NK-92 (cell line): ENCODE measurements at regions not wholly inside any gene's neighbourhood (a gene's known extent, or its start where the extent isn't known, plus 50 kb on each side); places are given as distances from the start of the nearest gene placed in this dataset.

Experiments used
- DNase-seq: peaks from one replicate; lab custom pipeline; 2025; ENCODE audit not compliant: unreplicated experiment; lab: John Stamatoyannopoulos, UW

DNA sequence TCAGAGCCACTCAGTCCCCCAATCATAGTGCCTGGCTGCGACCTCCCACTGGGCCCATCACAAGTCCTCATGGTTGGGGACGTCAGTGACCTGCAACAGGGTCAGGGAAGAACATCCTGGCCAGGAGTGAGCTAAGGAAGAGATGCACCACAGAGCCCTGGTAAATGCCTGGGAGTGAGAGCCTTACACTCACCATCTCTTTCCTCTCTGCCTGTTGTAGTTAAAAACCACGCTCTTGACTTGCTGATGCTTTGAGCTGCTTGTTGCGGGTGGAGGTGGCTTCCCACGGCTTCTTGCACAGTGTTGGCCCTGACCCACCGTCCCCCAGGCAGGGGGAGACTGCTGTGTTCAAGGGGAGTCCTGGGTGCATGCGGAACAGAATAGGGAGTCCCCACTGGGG, 91.1 kb upstream of the RGMA start:
- DNase-seq: no peak

DNA sequence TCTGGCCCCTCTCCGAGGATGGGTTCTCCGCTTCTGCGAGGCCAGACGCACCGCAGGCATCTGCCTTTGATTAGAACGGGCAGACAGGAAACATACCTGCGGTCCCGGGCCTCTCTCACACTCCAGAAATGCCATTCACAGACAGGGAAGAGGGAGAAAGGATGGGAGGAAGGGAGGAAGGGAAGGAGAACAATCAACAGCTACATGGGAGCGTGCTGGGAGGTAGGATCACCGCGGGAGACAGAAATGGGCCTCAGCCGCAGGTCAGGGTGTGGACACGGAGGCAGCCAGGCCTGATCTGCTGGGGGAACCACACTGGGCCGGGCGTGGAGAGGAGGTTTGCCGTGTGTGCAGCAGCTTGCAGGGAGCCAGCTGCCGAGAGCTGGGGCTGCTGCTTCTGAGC, 90.7 kb upstream of the RGMA start:
- no peak for DNase-seq

DNA sequence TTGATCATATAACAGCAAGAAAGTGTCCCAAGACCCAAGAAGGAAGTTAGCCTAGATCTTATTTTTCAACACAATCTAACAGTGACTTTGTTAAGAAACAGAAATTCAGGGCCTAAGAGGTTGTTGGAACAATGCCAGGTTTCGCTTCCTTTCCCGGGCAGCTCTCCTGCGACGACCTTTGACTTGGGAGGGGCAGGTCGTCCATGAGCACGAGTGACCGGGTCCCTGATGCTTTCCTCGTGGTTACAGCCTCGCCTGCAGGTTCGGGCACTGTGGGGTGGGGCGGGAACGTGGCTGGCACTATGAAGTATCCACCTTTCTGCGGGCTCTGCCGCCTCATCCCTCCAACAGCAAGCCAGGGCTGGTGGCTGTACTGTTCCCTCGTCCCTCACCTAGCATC, 90.1 kb upstream of the RGMA start:
- no peak for DNase-seq

DNA sequence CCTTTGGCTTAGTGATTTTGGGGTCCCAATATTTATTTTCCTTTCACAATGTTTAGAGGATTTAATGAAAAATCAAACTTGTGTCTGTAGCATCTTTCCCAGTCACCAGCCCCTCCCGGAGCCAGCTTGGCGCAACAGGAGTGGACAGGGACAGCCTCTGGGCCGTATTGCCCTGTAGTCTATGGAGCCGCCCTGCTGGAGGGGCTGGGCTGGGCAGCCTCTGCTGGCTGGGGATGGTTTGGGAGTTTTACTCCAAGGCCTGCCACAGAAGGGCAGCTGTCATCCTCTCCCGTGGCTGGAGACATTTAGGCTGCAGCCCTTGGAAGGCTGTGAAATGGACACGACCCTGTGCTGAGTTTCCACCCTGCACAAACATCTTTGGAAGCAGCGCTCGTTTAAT, 89.4 kb upstream of the RGMA start:
- no peak for DNase-seq

DNA sequence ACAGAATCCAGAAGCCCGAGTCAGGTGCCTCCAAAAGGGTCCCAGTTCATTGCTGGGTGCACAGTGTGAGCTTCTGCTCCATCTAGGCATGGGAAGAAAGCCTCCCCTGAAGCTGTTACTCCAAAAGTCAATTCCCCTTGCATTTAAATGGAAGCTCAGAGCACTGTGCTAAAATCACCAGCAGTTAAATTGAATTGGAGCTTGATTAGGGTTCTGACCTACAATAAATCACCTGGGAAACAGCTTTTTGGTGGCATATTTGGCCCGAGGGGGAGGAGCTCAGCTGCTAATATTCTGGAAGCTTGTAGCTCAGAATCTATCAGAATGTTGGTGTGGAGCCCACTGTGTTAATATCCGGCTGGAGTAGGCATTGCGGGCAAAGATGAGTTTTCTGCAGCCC, 87.1 kb upstream of the RGMA start:
- no peak for DNase-seq

DNA sequence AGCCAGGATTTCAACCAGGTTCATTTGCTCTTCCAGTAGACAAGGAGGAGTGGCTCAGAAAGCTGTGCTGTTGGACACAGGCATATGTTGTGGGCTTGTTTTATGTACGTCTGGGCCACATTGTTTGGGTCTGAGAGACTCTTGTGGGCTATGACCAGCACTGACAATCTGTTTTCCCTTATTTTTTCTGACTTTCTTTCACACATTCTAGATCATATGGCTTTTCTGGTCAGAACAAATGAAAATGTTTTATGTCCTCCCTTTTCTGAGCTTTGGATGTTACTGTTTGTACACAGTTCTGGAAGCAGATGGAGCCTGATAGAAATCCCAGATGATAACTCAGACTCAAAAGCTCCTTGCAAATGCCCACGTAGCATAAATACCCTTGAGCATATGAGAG, 85.8 kb upstream of the RGMA start:
- no peak for DNase-seq

DNA sequence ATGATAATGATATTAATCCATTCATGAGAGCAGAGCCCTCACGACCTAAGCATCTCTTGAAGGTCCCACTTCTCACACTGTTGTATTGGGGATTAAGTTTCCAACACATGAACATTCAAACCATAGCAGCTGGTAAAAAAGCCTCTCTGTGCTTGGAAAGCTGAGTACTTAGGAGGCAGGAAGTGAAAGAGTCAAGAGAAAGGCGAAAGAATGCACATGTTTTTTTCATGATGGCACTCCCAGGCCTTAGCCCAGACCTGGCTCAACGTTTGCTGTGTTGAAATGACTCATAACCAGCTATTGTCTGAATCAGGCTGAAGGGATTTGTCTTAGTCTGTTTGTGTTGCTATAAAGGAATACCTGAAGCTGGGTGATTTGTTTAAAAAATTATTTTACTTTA, 84.4 kb upstream of the RGMA start:
- no peak for DNase-seq

DNA sequence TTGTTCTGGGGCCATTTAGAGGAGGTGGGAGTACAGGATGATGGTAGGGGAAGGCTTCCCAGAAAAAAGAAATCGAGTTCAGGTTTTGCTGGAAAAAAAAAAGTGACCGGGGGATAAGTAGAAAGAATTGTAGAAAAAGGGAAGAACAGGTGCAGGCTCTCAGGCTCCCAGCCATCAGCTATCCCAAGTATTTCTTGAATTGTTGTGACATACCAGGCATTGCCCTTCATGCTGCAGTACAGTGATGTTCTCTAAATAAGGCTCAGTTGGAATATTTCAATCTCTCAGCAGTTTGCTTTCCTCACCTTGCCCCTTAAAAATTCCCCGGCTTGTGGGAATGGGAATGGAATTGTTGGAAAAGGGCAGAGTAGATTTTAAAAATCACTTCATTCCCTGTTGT, 82.5 kb upstream of the RGMA start:
- DNase-seq: no peak

GRCh38 chr15:93170329-93170728, 81.3 kb upstream of the RGMA start:
- DNase-seq: no peak

DNA sequence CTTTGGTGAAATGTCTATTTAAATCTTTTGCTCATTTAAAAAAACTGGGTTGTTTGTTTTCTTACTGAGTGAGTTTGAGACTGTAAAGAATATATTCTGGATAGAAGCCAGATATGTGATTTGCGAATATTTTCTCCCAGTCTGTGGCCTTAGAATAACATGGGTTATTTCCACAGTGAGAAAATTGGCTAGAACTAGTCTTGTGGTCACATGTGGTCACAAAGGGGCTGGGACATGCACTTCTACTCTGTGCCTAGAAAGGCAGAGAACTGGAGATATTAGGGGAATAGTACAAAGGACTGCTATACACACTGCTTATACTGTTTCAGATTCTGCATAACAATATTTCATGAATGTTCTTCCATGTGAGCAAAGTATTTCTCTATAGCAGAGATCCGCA, 79.9 kb upstream of the RGMA start:
- DNase-seq: no peak

DNA sequence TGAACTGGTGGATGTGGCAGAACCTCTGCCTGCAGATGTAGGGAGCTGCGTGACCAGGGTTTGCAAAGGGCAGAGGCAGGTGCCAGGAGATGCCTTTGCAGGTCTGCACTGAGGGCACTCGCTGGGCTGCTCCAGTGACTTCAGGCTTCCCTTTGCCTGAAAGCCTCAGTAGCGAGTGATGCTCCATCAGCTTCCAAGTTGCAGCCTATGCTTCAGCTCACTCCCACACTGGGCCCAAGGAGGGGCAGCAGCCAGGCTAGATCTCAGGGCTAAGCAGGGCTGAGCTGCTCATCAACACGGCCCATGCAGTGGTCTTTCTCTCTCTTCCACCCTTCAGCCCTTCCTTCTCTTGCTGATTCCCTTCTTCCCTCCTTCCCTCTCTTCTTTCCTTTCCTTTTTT, 78.3 kb upstream of the RGMA start:
- DNase-seq: no peak

- DNase-seq: no peak
Observed at GRCh38 chr15:93166675-93167074, 77.7 kb upstream of the RGMA start.

- no peak for DNase-seq
Observed at GRCh38 chr15:93165734-93166470, 76.9 kb upstream of the RGMA start.

DNA sequence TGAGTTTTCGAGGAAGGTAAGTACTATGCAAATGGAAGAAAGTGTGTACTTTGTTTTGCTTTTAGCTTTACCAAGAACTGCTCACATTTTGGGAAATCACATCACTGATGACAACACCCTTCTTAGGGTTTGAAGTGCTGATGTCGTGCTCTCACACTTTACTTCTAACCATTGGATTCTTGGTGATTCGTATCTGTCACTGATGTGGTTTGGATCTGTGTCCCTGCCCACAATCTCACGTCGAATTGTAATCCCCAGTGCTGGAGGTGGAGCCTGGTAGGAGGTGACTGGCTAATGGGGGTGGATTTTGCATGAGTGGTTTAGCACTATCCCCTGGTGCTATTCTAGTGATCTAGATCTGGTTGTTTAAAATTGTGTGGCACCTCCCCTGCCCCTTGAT, 75.4 kb upstream of the RGMA start:
- DNase-seq: no peak

DNA sequence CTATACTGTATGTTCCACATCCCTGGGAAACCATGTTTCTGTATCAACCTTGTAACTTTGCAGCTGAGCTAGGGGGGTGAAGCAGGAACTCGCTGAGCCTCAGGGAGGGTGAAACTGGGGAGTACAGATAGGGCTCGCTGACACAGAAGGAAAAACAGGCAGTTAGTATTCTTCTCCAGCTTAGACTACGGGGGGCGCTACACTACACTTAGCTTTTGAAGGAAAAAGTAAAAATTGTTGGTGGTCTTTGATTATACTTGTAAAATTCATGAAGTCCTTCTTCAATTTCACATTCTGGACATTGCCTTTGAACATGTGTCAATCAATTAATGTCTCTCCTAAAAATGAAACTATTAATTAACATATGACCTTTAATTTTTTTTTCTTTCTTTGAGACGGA, 73.5 kb upstream of the RGMA start:
- no peak for DNase-seq

GRCh38 chr15:93159930-93160329, 70.9 kb upstream of the RGMA start:
- no peak for DNase-seq

DNA sequence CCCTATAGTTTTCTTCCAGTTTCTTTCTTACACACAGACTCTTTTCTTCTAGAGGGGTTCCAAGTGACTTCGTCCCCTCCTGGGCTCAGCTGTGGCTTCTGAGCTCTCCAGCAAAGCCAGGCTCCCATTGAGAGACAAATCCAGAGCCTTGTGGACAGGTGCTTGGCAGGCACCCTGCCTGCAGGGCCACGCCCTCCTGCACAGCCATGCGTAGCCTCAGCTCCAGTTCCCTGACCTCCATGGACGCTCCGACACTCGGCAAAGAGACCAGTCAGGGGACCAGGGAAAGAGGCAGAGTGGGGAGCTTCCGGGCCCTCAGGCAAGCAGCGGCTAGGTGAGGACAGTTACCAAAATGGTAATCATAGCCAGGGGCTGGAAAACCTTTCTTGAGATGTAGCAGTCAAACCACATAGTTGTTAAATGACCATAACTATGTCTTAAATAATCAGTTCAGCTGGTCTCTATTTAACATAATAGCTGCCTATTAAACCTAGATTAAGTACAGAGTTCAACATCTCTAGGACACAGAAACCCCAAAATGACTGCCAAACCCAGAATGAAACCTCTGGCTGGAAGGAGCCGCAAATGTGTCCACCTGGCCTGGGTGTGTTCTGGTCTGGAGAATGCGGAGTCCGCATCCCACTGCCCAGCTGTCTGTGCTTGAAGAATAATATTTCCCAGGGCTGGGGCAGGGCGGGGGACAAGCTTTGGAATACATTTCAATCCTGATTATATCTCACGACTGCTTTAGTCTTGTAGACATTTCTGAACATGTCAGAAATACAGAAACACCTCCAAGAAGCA, 69.3 kb upstream of the RGMA start:
- DNase-seq: no peak

GRCh38 chr15:93154666-93155065, 65.7 kb upstream of the RGMA start:
- no peak for DNase-seq

GRCh38 chr15:93152951-93153350, 63.9 kb upstream of the RGMA start:
- no peak for DNase-seq

GRCh38 chr15:93152360-93152759, 63.3 kb upstream of the RGMA start:
- no peak for DNase-seq

GRCh38 chr15:93150910-93151881, 62.2 kb upstream of the RGMA start:
- no peak for DNase-seq

- no peak for DNase-seq
Observed at GRCh38 chr15:93146601-93147000, 57.6 kb upstream of the RGMA start.
